Natural killer cell (primary cell): ENCODE measurements at regions not wholly inside any gene's neighbourhood (a gene's known extent, or its start where the extent isn't known, plus 50 kb on each side); places are given as distances from the start of the nearest gene placed in this dataset.

ENCODE experiments used
- ATAC-seq, 3 donors: fragments of 150-1000 bp in 2 of 3; fragments of 200-7000 bp in 1 of 3; cut with Tn5 transposase; 1 replicate in 1 of 3; 2 replicates in 2 of 3; pipeline ENCODE4 v1.10.0; 2021; ENCODE audit warnings: mild to moderate bottlenecking in 2 of 3, moderate library complexity in 2 of 3
- DNase-seq, 2 donors: peaks; one replicate each; pipeline versions ENCODE4 v3.0.0 to v3.0.0-alpha.2; 2013 to 2021; ENCODE audit warnings: mixed read lengths in 1 of 2
- H3K27ac ChIP-seq: one replicate; pipeline ENCODE4 v1.5.1; 2013; ENCODE audit warnings: mild to moderate bottlenecking, low read length
- H3K27me3 ChIP-seq: one replicate; pipeline ENCODE4 v1.6.1; 2013; ENCODE audit warnings: low read length; ENCODE audit not compliant: control insufficient read depth, insufficient read depth
- H3K36me3 ChIP-seq: one replicate; pipeline ENCODE4 v1.6.1; 2013; ENCODE audit warnings: low read length; ENCODE audit not compliant: control insufficient read depth, insufficient read depth
- H3K4me1 ChIP-seq: one replicate; pipeline ENCODE4 v1.6.1; 2013; ENCODE audit warnings: low read length; ENCODE audit not compliant: control insufficient read depth, insufficient read depth
- H3K4me3 ChIP-seq: one replicate; pipeline ENCODE4 v1.5.1; 2013; ENCODE audit warnings: low read length
- H3K9me3 ChIP-seq: one replicate; pipeline ENCODE4 v1.6.1; 2013; ENCODE audit warnings: low read length; ENCODE audit not compliant: control insufficient read depth, insufficient read depth
- H3K27ac Mint-ChIP-seq, 2 donors: one replicate each; pipeline ENCODE4 v1.8.0; 2022; ENCODE audit warnings: mild to moderate bottlenecking in 2 of 2, mixed read lengths in 2 of 2, moderate library complexity in 1 of 2
- H3K27me3 Mint-ChIP-seq, 2 donors: one replicate each; pipeline ENCODE4 v1.8.0; 2022; ENCODE audit warnings: low read depth in 2 of 2, mixed read lengths in 2 of 2
- H3K36me3 Mint-ChIP-seq: one replicate; pipeline ENCODE4 v1.8.0; 2022; ENCODE audit warnings: mixed read lengths
- H3K4me1 Mint-ChIP-seq, 2 donors: one replicate each; pipeline ENCODE4 v1.8.0; 2022; ENCODE audit warnings: mixed read lengths in 2 of 2
- H3K4me3 Mint-ChIP-seq: one replicate; pipeline ENCODE4 v1.8.0; 2022; ENCODE audit warnings: mild to moderate bottlenecking, moderate library complexity, mixed read lengths
- H3K9me3 Mint-ChIP-seq, 2 donors: one replicate each; pipeline ENCODE4 v1.8.0; 2022; ENCODE audit warnings: mixed read lengths in 2 of 2
- CTCF ChIP-seq: fragments of 200-600 bp; IDR thresholded peaks from one replicate; pipeline ENCODE4 v1.8.0; 2022; ENCODE audit warnings: antibody characterized with exemption
- WGBS: methylation state at CpG from one replicate; pipeline ENCODE4 v1.1.7; 2013; ENCODE audit warnings: missing lambda C conversion rate; ENCODE audit not compliant: insufficient coverage; 5-methylcytosine and 5-hydroxymethylcytosine counted together
- intact Hi-C: fragments of 100-400 bp; cut with micrococcal nuclease; formaldehyde crosslinking; loops from one replicate; pipeline ENCODE4 v1.14.2; 2022

GRCh38 chr22:20644071-20644642 is 129.8 kb upstream of the SERPIND1 start:
- intact Hi-C loops: no loop called here
- no peak overlapping the region for H3K4me3 ChIP-seq
- Mint-ChIP-seq H3K9me3 (no peaks in the 10 kb centered on the region), H3K27ac (no peak overlapping the region), H3K27me3 (peaks cover 0 to 4% of the 10 kb centered on the region in 2 donors), H3K36me3 (no peaks in the 10 kb centered on the region), H3K4me3 (no peak overlapping the region), H3K4me1 (peaks cover 0 to 11% of the 10 kb centered on the region in 2 donors)
- ATAC-seq (no peak), DNase-seq (peak in 1 of 2 donors; percentile 2)
- H3K36me3 ChIP-seq: no peaks in the 10 kb centered on the region
- 94% methylated on average over 3 of the region's 3 CpGs for WGBS
- no peaks in the 10 kb centered on the region for H3K4me1 ChIP-seq
- H3K27me3 ChIP-seq: no peaks in the 10 kb centered on the region
- no peak overlapping the region for H3K27ac ChIP-seq
- H3K9me3 ChIP-seq: no peaks in the 10 kb centered on the region
- TF ChIP-seq CTCF: no peak

DNA sequence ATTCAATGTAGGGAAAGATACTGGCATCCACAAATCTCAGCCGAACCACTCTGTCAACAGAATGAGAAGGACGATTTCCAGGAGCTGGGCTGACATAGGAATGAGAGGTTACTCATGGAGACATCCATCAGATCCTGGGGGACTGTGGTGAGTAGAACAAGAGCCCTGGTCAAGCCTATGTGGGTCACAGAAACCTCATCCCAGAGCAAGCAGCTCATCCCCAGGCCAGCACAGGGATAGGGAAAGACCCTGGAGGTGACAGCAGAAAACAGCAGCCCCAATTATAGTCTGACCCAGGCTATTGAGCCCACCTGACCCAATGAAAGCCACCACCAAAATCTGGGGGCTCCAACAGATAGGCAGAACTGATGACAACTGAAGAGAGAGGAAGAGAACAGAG is 128.0 kb upstream of the SERPIND1 start:
- WGBS: 72% methylated on average over 2 of the region's 2 CpGs
- intact Hi-C loops: no loop called here
- ATAC-seq (no peak), DNase-seq (peak in 1 of 2 donors; percentile 3)
- H3K36me3 ChIP-seq: no peaks in the 10 kb centered on the region
- H3K27ac ChIP-seq: no peak overlapping the region
- no peaks in the 10 kb centered on the region for H3K27me3 ChIP-seq
- no peak for TF ChIP-seq CTCF
- H3K4me1 ChIP-seq: no peaks in the 10 kb centered on the region
- no peak overlapping the region for H3K27ac Mint-ChIP-seq
- peaks cover 0 to 4% of the 10 kb centered on the region in 2 donors for H3K27me3 Mint-ChIP-seq
- no peak overlapping the region for H3K4me3 ChIP-seq
- H3K9me3 ChIP-seq: no peaks in the 10 kb centered on the region
- H3K4me3 Mint-ChIP-seq: no peak overlapping the region
- H3K9me3 Mint-ChIP-seq: no peaks in the 10 kb centered on the region
- no peaks in the 10 kb centered on the region for H3K36me3 Mint-ChIP-seq
- H3K4me1 Mint-ChIP-seq: peaks cover 0 to 11% of the 10 kb centered on the region in 2 donors

- no peaks in the 10 kb centered on the region for H3K4me1 ChIP-seq
- peak in 1 of 2 donors; percentile 0 for DNase-seq
- no peaks in the 10 kb centered on the region for H3K36me3 Mint-ChIP-seq
- intact Hi-C loops: no loop called here
- peaks cover 0 to 11% of the 10 kb centered on the region in 2 donors for H3K4me1 Mint-ChIP-seq
- no peaks in the 10 kb centered on the region for H3K9me3 Mint-ChIP-seq
- no peak overlapping the region for H3K4me3 ChIP-seq
- no peak for TF ChIP-seq CTCF
- no peaks in the 10 kb centered on the region for H3K27me3 ChIP-seq
- H3K27ac ChIP-seq: no peak overlapping the region
- no peaks in the 10 kb centered on the region for H3K9me3 ChIP-seq
- H3K27me3 Mint-ChIP-seq: peaks cover 0 to 4% of the 10 kb centered on the region in 2 donors
- no peaks in the 10 kb centered on the region for H3K36me3 ChIP-seq
- no peak for ATAC-seq
- H3K4me3 Mint-ChIP-seq: no peak overlapping the region
- H3K27ac Mint-ChIP-seq: no peak overlapping the region
- WGBS: 91% methylated on average over 4 of the region's 4 CpGs
Observed at GRCh38 chr22:20646415-20646814, 127.5 kb upstream of the SERPIND1 start.

GRCh38 chr22:20646906-20647305 is 127.0 kb upstream of the SERPIND1 start:
- intact Hi-C loops: no loop called here
- H3K27ac Mint-ChIP-seq: no peak overlapping the region
- H3K27me3 Mint-ChIP-seq: peaks cover 0 to 4% of the 10 kb centered on the region in 2 donors
- no peak for TF ChIP-seq CTCF
- no peak overlapping the region for H3K4me3 Mint-ChIP-seq
- no peaks in the 10 kb centered on the region for H3K36me3 Mint-ChIP-seq
- Histone ChIP-seq H3K4me1 (no peaks in the 10 kb centered on the region), H3K27ac (no peak overlapping the region), H3K9me3 (no peaks in the 10 kb centered on the region), H3K36me3 (no peaks in the 10 kb centered on the region), H3K27me3 (no peaks in the 10 kb centered on the region), H3K4me3 (no peak overlapping the region)
- peak in 1 of 2 donors; percentile 1 for DNase-seq
- 97% methylated on average over 2 of the region's 3 CpGs for WGBS
- ATAC-seq: no peak
- no peaks in the 10 kb centered on the region for H3K9me3 Mint-ChIP-seq
- peaks cover 0 to 11% of the 10 kb centered on the region in 2 donors for H3K4me1 Mint-ChIP-seq
